Liver (tissue), 8 donors: ENCODE measurements at regions not wholly inside any gene's neighbourhood (a gene's known extent, or its start where the extent isn't known, plus 50 kb on each side); places are given as distances from the start of the nearest gene placed in this dataset.

Experiments used
- DNase-seq: peaks from one replicate; pipeline ENCODE4 v3.0.0-alpha.2; 2017; ENCODE audit warnings: low spot score
- H3K27ac ChIP-seq, 2 donors: one replicate each; pipeline ENCODE4 v1.7.0; 2013; ENCODE audit warnings: inconsistent platforms in 2 of 2, low read length in 2 of 2, control low read depth in 1 of 2, low read depth in 1 of 2, mild to moderate bottlenecking in 1 of 2
- H3K27me3 ChIP-seq, 4 donors: one replicate each; pipeline versions ENCODE4 v1.6.1 to v1.7.0; 2013; ENCODE audit warnings: low read length in 3 of 4, inconsistent platforms in 1 of 4, mild to moderate bottlenecking in 1 of 4, moderate library complexity in 1 of 4; ENCODE audit not compliant: control insufficient read depth in 4 of 4, insufficient read depth in 4 of 4
- H3K36me3 ChIP-seq, 4 donors: one replicate each; pipeline versions ENCODE4 v1.6.1 to v1.7.0; 2013; ENCODE audit warnings: low read length in 3 of 4, mild to moderate bottlenecking in 3 of 4, low read depth in 1 of 4, moderate library complexity in 1 of 4; ENCODE audit not compliant: control insufficient read depth in 4 of 4, insufficient read depth in 3 of 4
- H3K4me1 ChIP-seq, 4 donors: one replicate each; pipeline versions ENCODE4 v1.6.1 to v1.7.0; 2013; ENCODE audit warnings: low read length in 3 of 4, mild to moderate bottlenecking in 3 of 4, moderate library complexity in 1 of 4; ENCODE audit not compliant: control insufficient read depth in 4 of 4, insufficient read depth in 4 of 4
- H3K4me3 ChIP-seq, 3 donors: one replicate each; pipeline versions ENCODE4 v1.6.1 to v1.7.0; 2013; ENCODE audit warnings: low read length in 3 of 3, control low read depth in 1 of 3, low read depth in 1 of 3, mild to moderate bottlenecking in 1 of 3
- H3K9ac ChIP-seq, 2 donors: one replicate each; pipeline ENCODE4 v1.7.0; 2013; ENCODE audit warnings: low read length in 2 of 2, mild to moderate bottlenecking in 2 of 2, moderate library complexity in 2 of 2, control low read depth in 1 of 2, low read depth in 1 of 2
- H3K9me3 ChIP-seq, 4 donors: one replicate each; pipeline versions ENCODE4 v1.6.1 to v1.7.0; 2013; ENCODE audit warnings: low read length in 3 of 4; ENCODE audit not compliant: control insufficient read depth in 4 of 4
- EGR1 ChIP-seq, 2 donors: IDR thresholded peaks; 2 replicates each; pipeline ENCODE4 v1.6.1; 2016 to 2018; ENCODE audit warnings: antibody characterized with exemption in 2 of 2, low read depth in 2 of 2
- FOXA1 ChIP-seq: IDR thresholded peaks from 2 replicates; pipeline ENCODE4 v1.6.1; 2016; ENCODE audit warnings: antibody characterized with exemption
- FOXA2 ChIP-seq: IDR thresholded peaks from 2 replicates; pipeline ENCODE4 v1.6.1; 2016; ENCODE audit warnings: antibody characterized with exemption
- GABPA ChIP-seq, 2 donors: IDR thresholded peaks in 1 of 2; conservative IDR thresholded peaks in 1 of 2; 2 replicates each; pipeline ENCODE4 v1.6.1; 2016; ENCODE audit warnings: antibody characterized with exemption in 2 of 2, mild to moderate bottlenecking in 1 of 2, moderate library complexity in 1 of 2
- HNF4A ChIP-seq, 2 donors: conservative IDR thresholded peaks; 2 replicates each; pipeline ENCODE4 v1.6.1; 2016; ENCODE audit warnings: antibody characterized with exemption in 2 of 2, mild to moderate bottlenecking in 2 of 2
- HNF4G ChIP-seq: IDR thresholded peaks from 2 replicates; pipeline ENCODE4 v1.6.1; 2016; ENCODE audit warnings: antibody characterized with exemption
- JUND ChIP-seq, 2 donors: IDR thresholded peaks; 2 replicates each; pipeline ENCODE4 v1.6.1; 2016; ENCODE audit warnings: antibody characterized with exemption in 2 of 2
- NR2F2 ChIP-seq: IDR thresholded peaks from 2 replicates; pipeline ENCODE4 v1.6.1; 2016; ENCODE audit warnings: antibody characterized with exemption
- RAD21 ChIP-seq, 2 donors: IDR thresholded peaks; 2 replicates each; pipeline ENCODE4 v1.6.1; 2016; ENCODE audit warnings: antibody characterized with exemption in 2 of 2, mild to moderate bottlenecking in 2 of 2
- RXRA ChIP-seq, 2 donors: IDR thresholded peaks; 2 replicates each; pipeline ENCODE4 v1.6.1; 2017 to 2018; ENCODE audit warnings: antibody characterized with exemption in 2 of 2, mild to moderate bottlenecking in 1 of 2
- SP1 ChIP-seq: IDR thresholded peaks from 2 replicates; pipeline ENCODE4 v1.6.1; 2018; ENCODE audit warnings: antibody characterized with exemption, mild to moderate bottlenecking
- TAF1 ChIP-seq: conservative IDR thresholded peaks from 2 replicates; pipeline ENCODE4 v1.6.1; 2016; ENCODE audit warnings: antibody characterized with exemption, mild to moderate bottlenecking
- YY1 ChIP-seq: IDR thresholded peaks from 2 replicates; pipeline ENCODE4 v1.6.1; 2016; ENCODE audit warnings: antibody characterized with exemption, mild to moderate bottlenecking
- WGBS: extraction: QIAGEN DNeasy Blood & Tissue Kit; methylation state at CpG from one replicate; pipeline ENCODE4 v1.1.7; 2013; 5-methylcytosine and 5-hydroxymethylcytosine counted together
- TF ChIP-seq, protein P1 (sequence below): IDR thresholded peaks from 2 replicates; pipeline ENCODE4 v1.6.1; 2016; ENCODE audit warnings: antibody characterized with exemption
- TF ChIP-seq, protein P2 (sequence below): IDR thresholded peaks from 2 replicates; pipeline ENCODE4 v1.6.1; 2016; ENCODE audit warnings: antibody characterized with exemption, mild to moderate bottlenecking
- TF ChIP-seq, protein P3 (sequence below): IDR thresholded peaks from 2 replicates; pipeline ENCODE4 v1.6.1; 2016; ENCODE audit warnings: antibody characterized with exemption
- TF ChIP-seq, protein P4 (sequence below): fragments of 150-350 bp; IDR thresholded peaks from 2 replicates; pipeline ENCODE4 v1.5.1; 2017; ENCODE audit warnings: improper control_type of control experiment, low read depth, low read length; ENCODE audit not compliant: missing input control
- TF ChIP-seq, protein P5 (sequence below): IDR thresholded peaks from 2 replicates; pipeline ENCODE4 v1.6.1; 2016; ENCODE audit warnings: antibody characterized with exemption
- donor health status: healthy.
- donor health status: healthy.
- donor health status: healthy.
- donor health status: healthy.
- donor health status: healthy.

DNA sequence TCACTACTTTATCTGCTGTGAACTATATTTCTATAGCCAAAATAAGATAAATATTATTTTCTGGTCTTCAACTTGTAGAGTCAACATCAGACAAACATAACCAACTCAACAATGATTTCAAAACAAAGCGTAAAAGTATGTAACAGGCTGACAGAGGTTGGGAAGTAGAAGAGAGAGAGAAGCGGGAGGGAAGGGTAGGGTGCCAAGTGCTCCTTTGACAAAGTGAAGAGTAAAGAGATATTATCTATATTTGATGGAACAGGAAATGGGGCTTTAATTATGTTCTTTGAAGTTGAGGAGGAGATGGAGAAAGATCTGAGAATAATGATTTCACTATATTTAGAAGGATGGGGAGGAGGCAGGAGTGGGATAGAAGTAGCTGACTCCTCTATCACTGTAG is 70.1 kb downstream of the DNTTIP2 start:
- TF ChIP-seq SP1 (no peak), JUND (IDR thresholded peaks at IDR 0.05) (no peak), YY1 (no peak), NR2F2 (no peak), EGR1 (IDR thresholded peaks at IDR 0.05; ENCODE audit: low read depth in 2 of 2) (no peak), HNF4G (no peak), FOXA1 (no peak), HNF4A (conservative IDR thresholded peaks at IDR 0.05) (no peak), TAF1 (no peak), FOXA2 (no peak), GABPA (IDR thresholded peaks at IDR 0.05 in 1 of 2, conservative IDR thresholded peaks at IDR 0.05 in 1 of 2) (no peak), RAD21 (IDR thresholded peaks at IDR 0.05) (no peak), RXRA (IDR thresholded peaks at IDR 0.05) (no peak)
- TF ChIP-seq, protein P1, sequence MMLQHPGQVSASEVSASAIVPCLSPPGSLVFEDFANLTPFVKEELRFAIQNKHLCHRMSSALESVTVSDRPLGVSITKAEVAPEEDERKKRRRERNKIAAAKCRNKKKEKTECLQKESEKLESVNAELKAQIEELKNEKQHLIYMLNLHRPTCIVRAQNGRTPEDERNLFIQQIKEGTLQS, result no peak
- TF ChIP-seq, protein P2, sequence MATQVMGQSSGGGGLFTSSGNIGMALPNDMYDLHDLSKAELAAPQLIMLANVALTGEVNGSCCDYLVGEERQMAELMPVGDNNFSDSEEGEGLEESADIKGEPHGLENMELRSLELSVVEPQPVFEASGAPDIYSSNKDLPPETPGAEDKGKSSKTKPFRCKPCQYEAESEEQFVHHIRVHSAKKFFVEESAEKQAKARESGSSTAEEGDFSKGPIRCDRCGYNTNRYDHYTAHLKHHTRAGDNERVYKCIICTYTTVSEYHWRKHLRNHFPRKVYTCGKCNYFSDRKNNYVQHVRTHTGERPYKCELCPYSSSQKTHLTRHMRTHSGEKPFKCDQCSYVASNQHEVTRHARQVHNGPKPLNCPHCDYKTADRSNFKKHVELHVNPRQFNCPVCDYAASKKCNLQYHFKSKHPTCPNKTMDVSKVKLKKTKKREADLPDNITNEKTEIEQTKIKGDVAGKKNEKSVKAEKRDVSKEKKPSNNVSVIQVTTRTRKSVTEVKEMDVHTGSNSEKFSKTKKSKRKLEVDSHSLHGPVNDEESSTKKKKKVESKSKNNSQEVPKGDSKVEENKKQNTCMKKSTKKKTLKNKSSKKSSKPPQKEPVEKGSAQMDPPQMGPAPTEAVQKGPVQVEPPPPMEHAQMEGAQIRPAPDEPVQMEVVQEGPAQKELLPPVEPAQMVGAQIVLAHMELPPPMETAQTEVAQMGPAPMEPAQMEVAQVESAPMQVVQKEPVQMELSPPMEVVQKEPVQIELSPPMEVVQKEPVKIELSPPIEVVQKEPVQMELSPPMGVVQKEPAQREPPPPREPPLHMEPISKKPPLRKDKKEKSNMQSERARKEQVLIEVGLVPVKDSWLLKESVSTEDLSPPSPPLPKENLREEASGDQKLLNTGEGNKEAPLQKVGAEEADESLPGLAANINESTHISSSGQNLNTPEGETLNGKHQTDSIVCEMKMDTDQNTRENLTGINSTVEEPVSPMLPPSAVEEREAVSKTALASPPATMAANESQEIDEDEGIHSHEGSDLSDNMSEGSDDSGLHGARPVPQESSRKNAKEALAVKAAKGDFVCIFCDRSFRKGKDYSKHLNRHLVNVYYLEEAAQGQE, result no peak
- TF ChIP-seq, protein P3, sequence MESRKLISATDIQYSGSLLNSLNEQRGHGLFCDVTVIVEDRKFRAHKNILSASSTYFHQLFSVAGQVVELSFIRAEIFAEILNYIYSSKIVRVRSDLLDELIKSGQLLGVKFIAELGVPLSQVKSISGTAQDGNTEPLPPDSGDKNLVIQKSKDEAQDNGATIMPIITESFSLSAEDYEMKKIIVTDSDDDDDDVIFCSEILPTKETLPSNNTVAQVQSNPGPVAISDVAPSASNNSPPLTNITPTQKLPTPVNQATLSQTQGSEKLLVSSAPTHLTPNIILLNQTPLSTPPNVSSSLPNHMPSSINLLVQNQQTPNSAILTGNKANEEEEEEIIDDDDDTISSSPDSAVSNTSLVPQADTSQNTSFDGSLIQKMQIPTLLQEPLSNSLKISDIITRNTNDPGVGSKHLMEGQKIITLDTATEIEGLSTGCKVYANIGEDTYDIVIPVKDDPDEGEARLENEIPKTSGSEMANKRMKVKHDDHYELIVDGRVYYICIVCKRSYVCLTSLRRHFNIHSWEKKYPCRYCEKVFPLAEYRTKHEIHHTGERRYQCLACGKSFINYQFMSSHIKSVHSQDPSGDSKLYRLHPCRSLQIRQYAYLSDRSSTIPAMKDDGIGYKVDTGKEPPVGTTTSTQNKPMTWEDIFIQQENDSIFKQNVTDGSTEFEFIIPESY, result no peak
- TF ChIP-seq, protein P4, sequence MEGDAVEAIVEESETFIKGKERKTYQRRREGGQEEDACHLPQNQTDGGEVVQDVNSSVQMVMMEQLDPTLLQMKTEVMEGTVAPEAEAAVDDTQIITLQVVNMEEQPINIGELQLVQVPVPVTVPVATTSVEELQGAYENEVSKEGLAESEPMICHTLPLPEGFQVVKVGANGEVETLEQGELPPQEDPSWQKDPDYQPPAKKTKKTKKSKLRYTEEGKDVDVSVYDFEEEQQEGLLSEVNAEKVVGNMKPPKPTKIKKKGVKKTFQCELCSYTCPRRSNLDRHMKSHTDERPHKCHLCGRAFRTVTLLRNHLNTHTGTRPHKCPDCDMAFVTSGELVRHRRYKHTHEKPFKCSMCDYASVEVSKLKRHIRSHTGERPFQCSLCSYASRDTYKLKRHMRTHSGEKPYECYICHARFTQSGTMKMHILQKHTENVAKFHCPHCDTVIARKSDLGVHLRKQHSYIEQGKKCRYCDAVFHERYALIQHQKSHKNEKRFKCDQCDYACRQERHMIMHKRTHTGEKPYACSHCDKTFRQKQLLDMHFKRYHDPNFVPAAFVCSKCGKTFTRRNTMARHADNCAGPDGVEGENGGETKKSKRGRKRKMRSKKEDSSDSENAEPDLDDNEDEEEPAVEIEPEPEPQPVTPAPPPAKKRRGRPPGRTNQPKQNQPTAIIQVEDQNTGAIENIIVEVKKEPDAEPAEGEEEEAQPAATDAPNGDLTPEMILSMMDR, result no peak
- TF ChIP-seq, protein P5, sequence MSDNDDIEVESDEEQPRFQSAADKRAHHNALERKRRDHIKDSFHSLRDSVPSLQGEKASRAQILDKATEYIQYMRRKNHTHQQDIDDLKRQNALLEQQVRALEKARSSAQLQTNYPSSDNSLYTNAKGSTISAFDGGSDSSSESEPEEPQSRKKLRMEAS, result no peak
- Histone ChIP-seq H3K27ac (no peak overlapping the region), H3K9me3 (no peaks in the 10 kb centered on the region), H3K4me3 (no peak overlapping the region), H3K36me3 (no peaks in the 10 kb centered on the region), H3K4me1 (no peaks in the 10 kb centered on the region), H3K9ac (no peak overlapping the region), H3K27me3 (no peaks in the 10 kb centered on the region)
- no peak for DNase-seq
- 75% methylated on average over 2 of the region's 2 CpGs for WGBS
